ENCODE measurements at regions not wholly inside any gene's neighbourhood (a gene's known extent, or its start where the extent isn't known, plus 50 kb on each side); places are given as distances from the start of the nearest gene placed in this dataset.

GRCh38 chrX:24410514-24411189 is 50.2 kb downstream of the SUPT20HL1 start:
- peak; percentile 59 for DNase-seq

GRCh38 chrX:24412637-24413363 is 52.3 kb upstream of the PDK3 start:
- DNase-seq, result no peak

All from NCI-H69 (cell line).